OCI-LY1 (cell line): ENCODE measurements at regions not wholly inside any gene's neighbourhood (a gene's known extent, or its start where the extent isn't known, plus 50 kb on each side); places are given as distances from the start of the nearest gene placed in this dataset.

ENCODE experiments used
- H2AFZ ChIP-seq: fragments of 200-600 bp; sonication (generic), shearing (Covaris generic); 2 replicates; pipeline ENCODE4 v1.6.0; 2014; ENCODE audit warnings: antibody characterized with exemption, mild to moderate bottlenecking, low read length
- H3F3A ChIP-seq: fragments of 200-600 bp; sonication (generic), shearing (Covaris generic); 2 replicates; pipeline ENCODE4 v1.6.0; 2014; ENCODE audit warnings: mild to moderate bottlenecking, antibody characterized with exemption, low read length, moderate library complexity; ENCODE audit not compliant: insufficient read depth
- H3K27ac ChIP-seq: fragments of 200-600 bp; sonication (generic); 2 replicates; pipeline ENCODE4 v1.5.1; 2014; ENCODE audit warnings: low read length, mixed run types, mild to moderate bottlenecking, low read depth; ENCODE audit not compliant: poor library complexity, severe bottlenecking
- H3K27me3 ChIP-seq: fragments of 200-600 bp; sonication (generic); 2 replicates; pipeline ENCODE4 v1.6.0; 2014; ENCODE audit warnings: antibody characterized with exemption, mild to moderate bottlenecking, low read length, moderate library complexity; ENCODE audit not compliant: insufficient read depth
- H3K36me3 ChIP-seq: fragments of 200-600 bp; sonication (generic); 2 replicates; pipeline ENCODE4 v1.6.1; 2014; ENCODE audit warnings: mild to moderate bottlenecking, antibody characterized with exemption, low read length, moderate library complexity, mixed read lengths; ENCODE audit not compliant: insufficient read depth
- H3K4me1 ChIP-seq: fragments of 200-600 bp; sonication (generic); 2 replicates; pipeline ENCODE4 v1.5.1; 2014; ENCODE audit warnings: mild to moderate bottlenecking, low read length, moderate library complexity; ENCODE audit not compliant: insufficient read depth, severe bottlenecking
- H3K4me2 ChIP-seq: fragments of 200-600 bp; sonication (generic), shearing (Covaris generic); 2 replicates; pipeline ENCODE4 v1.6.1; 2014; ENCODE audit warnings: low read length
- H3K4me3 ChIP-seq: fragments of 200-600 bp; sonication (generic); 2 replicates; pipeline ENCODE4 v1.5.1; 2014; ENCODE audit warnings: low read length, low read depth, mild to moderate bottlenecking, mixed read lengths; ENCODE audit not compliant: poor library complexity, severe bottlenecking
- H3K79me2 ChIP-seq: fragments of 200-600 bp; shearing (Covaris generic); 2 replicates; pipeline ENCODE4 v1.6.1; 2016; ENCODE audit warnings: mixed run types, low read length, mixed read lengths; ENCODE audit not compliant: insufficient read depth
- H3K9ac ChIP-seq: fragments of 200-600 bp; sonication (generic), shearing (Covaris generic); 2 replicates; pipeline ENCODE4 v1.6.1; 2014; ENCODE audit warnings: mild to moderate bottlenecking, low read length, mixed read lengths
- H3K9me2 ChIP-seq: fragments of 200-600 bp; sonication (generic), shearing (Covaris generic); 2 replicates; pipeline ENCODE4 v1.6.1; 2014; ENCODE audit warnings: low read depth, mild to moderate bottlenecking, low read length, mixed read lengths
- H3K9me3 ChIP-seq: fragments of 200-600 bp; shearing (Covaris generic); 2 replicates; pipeline ENCODE4 v1.6.1; 2014; ENCODE audit warnings: low read length, mixed read lengths
- H4K20me1 ChIP-seq: fragments of 200-600 bp; sonication (generic), shearing (Covaris generic); 2 replicates; pipeline ENCODE4 v1.6.0; 2016; ENCODE audit warnings: mild to moderate bottlenecking, low read length; ENCODE audit not compliant: insufficient read depth
- CTCF ChIP-seq: fragments of 200-600 bp; sonication (generic), shearing (Covaris generic); IDR thresholded peaks from 2 replicates; pipeline ENCODE4 v1.5.1; 2017; ENCODE audit warnings: mild to moderate bottlenecking, antibody characterized with exemption, low read length, moderate library complexity, mixed read lengths
- EZH2 ChIP-seq: fragments of 200-600 bp; sonication (generic), shearing (Covaris generic); IDR thresholded peaks from 2 replicates; pipeline ENCODE4 v1.8.0; 2017; ENCODE audit warnings: borderline replicate concordance, mixed run types, mild to moderate bottlenecking, antibody characterized with exemption, low read length, moderate library complexity, mixed read lengths

GRCh38 chr11:103648670-103649400, 387.6 kb upstream of the DDI1 start:
- Histone ChIP-seq H3K79me2 (no peaks in the 10 kb centered on the region), H2AFZ (no peak overlapping the region), H3K9ac (no peak overlapping the region), H3K27me3 (no peaks in the 10 kb centered on the region), H3F3A (no peaks in the 10 kb centered on the region), H3K4me2 (no peak overlapping the region), H3K4me3 (no peak overlapping the region), H3K27ac (no peak overlapping the region), H3K9me2 (no peaks in the 10 kb centered on the region), H3K9me3 (no peaks in the 10 kb centered on the region), H3K36me3 (no peaks in the 10 kb centered on the region), H3K4me1 (no peaks in the 10 kb centered on the region), H4K20me1 (no peaks in the 10 kb centered on the region)
- no peak for TF ChIP-seq CTCF
- no peak for TF ChIP-seq EZH2

GRCh38 chr11:103649401-103649895, 387.0 kb upstream of the DDI1 start:
- TF ChIP-seq CTCF (no peak), EZH2 (no peak)
- no peaks in the 10 kb centered on the region for H3F3A ChIP-seq

GRCh38 chr11:103650330-103650729, 386.1 kb upstream of the DDI1 start:
- no peaks in the 10 kb centered on the region for H3K27me3 ChIP-seq
- H3K4me1 ChIP-seq = no peaks in the 10 kb centered on the region
- no peaks in the 10 kb centered on the region for H3K9me2 ChIP-seq
- H3K9ac ChIP-seq = no peak overlapping the region
- H3K79me2 ChIP-seq = no peaks in the 10 kb centered on the region
- no peak overlapping the region for H3K4me2 ChIP-seq
- no peaks in the 10 kb centered on the region for H3F3A ChIP-seq
- H2AFZ ChIP-seq = no peak overlapping the region
- no peak overlapping the region for H3K27ac ChIP-seq
- TF ChIP-seq CTCF (no peak), EZH2 (no peak)
- no peaks in the 10 kb centered on the region for H3K9me3 ChIP-seq
- H4K20me1 ChIP-seq = no peaks in the 10 kb centered on the region
- no peak overlapping the region for H3K4me3 ChIP-seq
- no peaks in the 10 kb centered on the region for H3K36me3 ChIP-seq

More at GRCh38 chr11:103649401-103649895, 387.0 kb upstream of the DDI1 start:
- H3K9me3 ChIP-seq = no peaks in the 10 kb centered on the region
- no peaks in the 10 kb centered on the region for H3K9me2 ChIP-seq
- H3K9ac ChIP-seq = no peak overlapping the region
- no peaks in the 10 kb centered on the region for H4K20me1 ChIP-seq
- no peaks in the 10 kb centered on the region for H3K36me3 ChIP-seq
- no peak overlapping the region for H3K4me2 ChIP-seq
- H3K79me2 ChIP-seq = no peaks in the 10 kb centered on the region
- no peak overlapping the region for H3K27ac ChIP-seq
- H3K4me1 ChIP-seq = no peaks in the 10 kb centered on the region
- H2AFZ ChIP-seq = no peak overlapping the region
- no peaks in the 10 kb centered on the region for H3K27me3 ChIP-seq
- no peak overlapping the region for H3K4me3 ChIP-seq
